VCaP (cell line): ENCODE measurements at regions not wholly inside any gene's neighbourhood (a gene's known extent, or its start where the extent isn't known, plus 50 kb on each side); places are given as distances from the start of the nearest gene placed in this dataset.

Experiments used
- H3K27ac ChIP-seq: fragments of 450-650 bp; 2 replicates; pipeline ENCODE4 v1.5.1; 2017
- TF ChIP-seq, protein P1 (sequence below): fragments of 450-650 bp; conservative IDR thresholded peaks from 2 replicates; pipeline ENCODE4 v1.5.1; 2017; ENCODE audit warnings: mild to moderate bottlenecking, moderate library complexity

DNA sequence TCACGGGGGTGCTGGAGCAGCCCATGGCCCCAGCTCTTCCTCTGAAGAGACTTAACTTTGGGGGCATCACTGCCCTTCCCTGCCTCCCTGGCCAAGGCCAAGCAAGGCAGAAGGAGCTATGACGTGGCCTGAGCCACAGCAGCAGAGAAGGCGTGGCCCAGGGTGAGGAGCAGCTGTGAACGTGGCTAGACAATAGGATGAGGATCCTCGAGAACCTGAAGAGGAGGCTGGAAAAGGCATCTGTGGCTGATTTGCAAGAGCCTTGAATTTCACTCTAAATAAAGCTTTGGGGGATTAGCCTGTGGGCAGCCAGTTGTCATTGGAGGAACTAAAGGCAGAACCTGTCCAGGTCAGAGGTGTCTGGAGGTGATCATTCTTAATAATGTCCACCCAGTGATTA, 652.9 kb upstream of the ID2 start:
- TF ChIP-seq, protein P1, sequence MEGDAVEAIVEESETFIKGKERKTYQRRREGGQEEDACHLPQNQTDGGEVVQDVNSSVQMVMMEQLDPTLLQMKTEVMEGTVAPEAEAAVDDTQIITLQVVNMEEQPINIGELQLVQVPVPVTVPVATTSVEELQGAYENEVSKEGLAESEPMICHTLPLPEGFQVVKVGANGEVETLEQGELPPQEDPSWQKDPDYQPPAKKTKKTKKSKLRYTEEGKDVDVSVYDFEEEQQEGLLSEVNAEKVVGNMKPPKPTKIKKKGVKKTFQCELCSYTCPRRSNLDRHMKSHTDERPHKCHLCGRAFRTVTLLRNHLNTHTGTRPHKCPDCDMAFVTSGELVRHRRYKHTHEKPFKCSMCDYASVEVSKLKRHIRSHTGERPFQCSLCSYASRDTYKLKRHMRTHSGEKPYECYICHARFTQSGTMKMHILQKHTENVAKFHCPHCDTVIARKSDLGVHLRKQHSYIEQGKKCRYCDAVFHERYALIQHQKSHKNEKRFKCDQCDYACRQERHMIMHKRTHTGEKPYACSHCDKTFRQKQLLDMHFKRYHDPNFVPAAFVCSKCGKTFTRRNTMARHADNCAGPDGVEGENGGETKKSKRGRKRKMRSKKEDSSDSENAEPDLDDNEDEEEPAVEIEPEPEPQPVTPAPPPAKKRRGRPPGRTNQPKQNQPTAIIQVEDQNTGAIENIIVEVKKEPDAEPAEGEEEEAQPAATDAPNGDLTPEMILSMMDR = no peak
- no peak overlapping the region for H3K27ac ChIP-seq

DNA sequence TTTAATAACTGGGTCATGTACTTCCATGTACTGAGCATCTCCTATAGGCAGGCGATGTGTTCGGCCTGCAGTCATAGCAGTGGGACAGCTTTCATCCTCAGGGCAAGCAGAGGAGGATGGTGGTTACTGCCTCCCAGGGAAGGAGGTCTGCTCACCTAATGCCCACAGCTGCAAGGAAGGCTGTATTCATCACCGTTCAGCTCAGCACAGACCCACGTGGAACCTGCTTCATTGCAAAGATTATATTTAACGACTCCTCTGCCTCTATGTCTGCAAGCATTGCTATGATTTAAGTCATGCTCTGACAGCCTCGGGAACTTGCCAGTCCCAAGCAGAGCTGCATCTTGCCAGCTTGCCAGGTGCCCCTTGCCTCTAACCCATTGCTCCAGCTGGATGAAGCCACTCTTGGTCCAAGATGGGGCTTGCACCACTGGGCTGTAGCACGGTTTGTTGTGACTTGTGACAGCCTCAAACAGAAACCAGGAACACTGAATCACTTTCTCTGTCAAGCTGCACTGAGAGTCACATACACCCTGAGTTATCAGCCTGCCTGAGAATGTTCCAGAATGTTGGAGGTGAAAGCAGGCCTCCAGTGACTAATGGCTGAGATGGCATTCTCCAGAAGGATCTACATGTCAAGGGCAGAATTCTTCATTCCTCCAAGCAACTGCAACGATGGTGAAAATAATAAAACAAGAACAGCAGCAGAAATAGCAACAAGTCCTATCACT, 651.1 kb upstream of the ID2 start:
- TF ChIP-seq, protein P1 = no peak
- no peak overlapping the region for H3K27ac ChIP-seq

DNA sequence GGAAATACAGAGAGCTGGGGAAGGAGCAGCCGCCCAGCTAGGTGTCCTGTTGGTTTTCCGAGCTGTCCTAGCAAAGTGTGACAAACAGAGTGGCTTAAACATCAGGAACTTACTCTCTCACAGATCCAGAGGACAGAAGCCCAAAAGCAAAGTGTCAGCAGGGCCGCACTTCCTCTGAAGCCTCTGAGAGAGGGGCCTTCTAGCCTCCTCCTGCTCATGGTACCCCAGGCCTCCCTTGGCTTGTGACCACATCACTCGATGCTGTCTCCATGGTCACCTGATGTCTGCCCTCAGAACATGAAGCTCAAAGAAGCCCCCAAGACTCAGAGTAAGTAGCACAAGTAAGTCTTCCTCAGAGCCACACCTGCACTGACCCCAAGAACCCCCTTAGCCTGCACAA, 650.5 kb upstream of the ID2 start:
- H3K27ac ChIP-seq = no peak overlapping the region
- TF ChIP-seq, protein P1 = no peak

DNA sequence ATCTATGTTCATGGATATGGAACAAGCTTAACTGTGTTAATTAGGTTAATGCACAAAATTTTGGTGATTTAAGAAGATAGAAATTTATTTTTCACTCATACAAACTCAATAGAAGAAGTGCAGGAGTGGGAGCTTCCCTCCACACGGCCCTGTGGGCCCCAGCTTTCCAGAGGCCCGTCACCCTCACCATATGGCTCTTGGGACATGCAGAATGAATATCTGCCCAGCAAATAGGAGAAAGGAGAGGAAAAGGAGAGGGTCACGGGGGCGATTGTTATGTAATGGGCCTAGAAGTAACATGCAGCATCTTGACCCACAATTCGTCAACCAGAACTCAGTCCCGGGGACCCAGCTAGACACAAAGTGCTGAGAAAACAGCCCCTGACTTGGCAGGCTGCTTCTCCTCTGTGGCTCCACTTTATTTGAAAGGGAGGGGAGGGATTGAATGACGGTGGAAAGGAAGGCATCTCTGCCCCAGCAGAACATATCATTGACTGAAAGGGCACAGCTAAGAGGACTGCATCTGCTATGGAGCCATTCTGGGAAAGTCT, 648.2 kb upstream of the ID2 start:
- TF ChIP-seq, protein P1 = no peak
- no peak overlapping the region for H3K27ac ChIP-seq

DNA sequence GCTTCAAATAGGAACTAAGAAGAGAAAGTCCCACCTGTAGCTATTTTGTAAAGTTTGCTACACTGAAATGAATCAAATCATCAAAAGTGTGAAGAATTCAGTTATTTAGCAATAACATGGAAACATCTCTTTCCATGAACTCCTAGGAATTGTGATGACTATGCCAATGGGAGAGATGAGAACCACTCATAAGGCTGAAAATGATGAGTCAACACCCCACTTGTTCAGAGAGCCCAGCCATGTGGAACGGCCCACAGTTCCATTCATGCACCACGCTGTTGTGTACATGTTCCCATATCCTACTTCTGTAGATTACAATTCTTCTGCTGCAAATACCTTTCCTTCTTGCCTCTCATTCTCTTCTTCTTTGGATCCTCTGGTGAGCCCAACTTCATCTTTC, 645.5 kb upstream of the ID2 start:
- no peak overlapping the region for H3K27ac ChIP-seq
- TF ChIP-seq, protein P1 = no peak

DNA sequence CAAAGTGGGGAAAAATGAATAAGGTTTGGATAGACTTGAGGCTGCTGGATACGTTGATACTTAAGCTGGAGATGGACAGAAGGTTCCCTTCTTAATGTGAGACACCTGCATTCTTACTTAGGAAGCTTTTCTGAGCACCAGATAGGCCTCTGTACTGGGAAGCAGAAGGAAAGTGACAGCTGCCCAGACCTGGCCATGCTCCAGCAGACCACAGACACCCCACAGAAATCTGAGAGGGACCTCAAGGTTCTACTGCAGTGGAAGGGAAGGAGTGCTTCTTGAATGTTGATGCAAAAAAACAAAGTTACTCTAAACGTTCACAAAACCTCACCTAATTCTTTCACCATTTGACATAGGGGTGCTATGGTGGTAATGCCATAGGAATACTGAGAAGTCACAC, 642.1 kb upstream of the ID2 start:
- TF ChIP-seq, protein P1 = no peak

DNA sequence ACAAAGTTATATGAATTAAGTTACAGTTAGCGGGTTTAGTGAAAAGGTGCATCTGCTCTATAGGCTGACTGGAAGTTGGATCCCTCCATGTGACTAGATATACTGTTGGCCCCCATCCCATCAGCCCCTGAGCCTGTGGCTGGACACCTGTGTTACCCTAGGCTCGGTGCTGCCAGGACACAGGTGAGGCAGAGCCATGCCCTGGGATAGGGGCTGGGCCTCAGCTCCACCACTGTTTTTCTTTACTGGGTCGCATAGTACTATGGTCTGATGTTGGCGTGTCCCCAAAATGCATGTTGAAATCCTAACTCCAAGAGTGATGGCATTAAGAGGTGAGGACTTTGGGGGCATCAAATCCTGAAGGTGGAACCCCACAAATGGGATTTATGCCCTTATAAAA, 638.6 kb upstream of the ID2 start:
- no peak overlapping the region for H3K27ac ChIP-seq
- TF ChIP-seq, protein P1 = no peak

More for the DNA sequence above, 642.1 kb upstream of the ID2 start:
- no peak overlapping the region for H3K27ac ChIP-seq
